Lung (tissue), 11 donors: ENCODE measurements at regions not wholly inside any gene's neighbourhood (a gene's known extent, or its start where the extent isn't known, plus 50 kb on each side); places are given as distances from the start of the nearest gene placed in this dataset.

Experiments
- ATAC-seq: fragments of 200-7000 bp; cut with Tn5 transposase; one replicate; pipeline ENCODE4 v1.9.1; 2020; ENCODE audit warnings: moderate number of reproducible peaks; ENCODE audit not compliant: insufficient read depth, low FRiP score
- DNase-seq, 3 donors: peaks; one replicate each; pipeline ENCODE4 v3.0.0-alpha.2; 2013 to 2017
- H3K27ac ChIP-seq, 2 donors: one replicate each; pipeline ENCODE4 v1.5.1; 2013; ENCODE audit warnings: mild to moderate bottlenecking in 2 of 2, moderate library complexity in 2 of 2, control low read depth in 1 of 2, inconsistent platforms in 1 of 2, low read depth in 1 of 2, low read length in 1 of 2
- H3K27me3 ChIP-seq, 3 donors: one replicate each; pipeline ENCODE4 v1.5.1; 2013; ENCODE audit warnings: low read length in 2 of 3; ENCODE audit not compliant: control insufficient read depth in 3 of 3, insufficient read depth in 3 of 3
- H3K36me3 ChIP-seq, 4 donors: one replicate each; pipeline ENCODE4 v1.5.1; 2013; ENCODE audit warnings: low read length in 4 of 4, mild to moderate bottlenecking in 1 of 4, moderate library complexity in 1 of 4; ENCODE audit not compliant: control insufficient read depth in 4 of 4, insufficient read depth in 4 of 4
- H3K4me1 ChIP-seq, 5 donors: one replicate each; pipeline ENCODE4 v1.5.1; 2013; ENCODE audit warnings: low read length in 5 of 5, mild to moderate bottlenecking in 2 of 5, moderate library complexity in 1 of 5; ENCODE audit not compliant: control insufficient read depth in 5 of 5, insufficient read depth in 5 of 5
- H3K4me3 ChIP-seq: one replicate; pipeline ENCODE4 v1.5.1; 2013; ENCODE audit warnings: mild to moderate bottlenecking, control low read depth, moderate library complexity
- H3K9ac ChIP-seq, 2 donors: one replicate each; pipeline ENCODE4 v1.5.1; 2013; ENCODE audit warnings: low read length in 2 of 2, control low read depth in 1 of 2; ENCODE audit not compliant: insufficient read depth in 1 of 2
- H3K9me3 ChIP-seq, 4 donors: one replicate each; pipeline ENCODE4 v1.5.1; 2013; ENCODE audit warnings: low read length in 3 of 4, mild to moderate bottlenecking in 1 of 4, moderate library complexity in 1 of 4; ENCODE audit not compliant: control insufficient read depth in 4 of 4, insufficient read depth in 3 of 4
- CTCF ChIP-seq: IDR thresholded peaks from 2 replicates; pipeline ENCODE4 v1.5.1; 2012; ENCODE audit warnings: mild to moderate bottlenecking; ENCODE audit errors: control extremely low read depth, extremely low read depth
- WGBS, 2 donors: extraction: QIAGEN DNeasy Blood & Tissue Kit; methylation state at CpG; one replicate each; pipeline ENCODE4 v1.1.7; 2013; 5-methylcytosine and 5-hydroxymethylcytosine counted together
- donor health status: control.
- donor health status: control.
- donor health status: Bipolar disorder and iron deficiency.
- donor health status: healthy.
- donor health status: DM: yes; HTN: yes; CAD: no.

- Histone ChIP-seq H3K9ac (no peak overlapping the region), H3K27me3 (no peaks in the 10 kb centered on the region), H3K36me3 (peaks cover 0 to 7% (median 2%) of the 10 kb centered on the region in 4 donors), H3K27ac (no peak overlapping the region), H3K9me3 (peaks cover 0 to 3% (median 0%) of the 10 kb centered on the region in 4 donors), H3K4me3 (no peak overlapping the region), H3K4me1 (peaks cover 0 to 22% (median 5%) of the 10 kb centered on the region in 5 donors)
- DNase-seq = no peak
- TF ChIP-seq CTCF = no peak
- WGBS, 2 donors = 68 to 77% methylated on average over 12 of the region's 12 CpGs
- no peak for ATAC-seq
These were observed 197.1 kb upstream of the TPM1 start for GRCh38 chr15:62845241-62846126.

GRCh38 chr15:62846131-62846804, 196.3 kb upstream of the TPM1 start:
- Histone ChIP-seq H3K27me3 (no peaks in the 10 kb centered on the region), H3K9me3 (peaks cover 0 to 3% (median 0%) of the 10 kb centered on the region in 4 donors), H3K4me3 (no peak overlapping the region), H3K4me1 (peaks cover 0 to 27% (median 5%) of the 10 kb centered on the region in 5 donors), H3K27ac (no peak overlapping the region), H3K36me3 (no peaks in the 10 kb centered on the region), H3K9ac (no peak overlapping the region)
- no peak for DNase-seq
- 92 to 96% methylated on average over 10 of the region's 10 CpGs for WGBS, 2 donors
- no peak for TF ChIP-seq CTCF
- no peak for ATAC-seq

GRCh38 chr15:62846805-62847495, 195.6 kb upstream of the TPM1 start:
- Histone ChIP-seq H3K9me3 (peaks cover 0 to 3% (median 0%) of the 10 kb centered on the region in 4 donors), H3K4me3 (no peak overlapping the region), H3K27me3 (no peaks in the 10 kb centered on the region), H3K9ac (no peak overlapping the region), H3K27ac (no peak overlapping the region), H3K36me3 (no peaks in the 10 kb centered on the region), H3K4me1 (peaks cover 0 to 27% (median 5%) of the 10 kb centered on the region in 5 donors)
- no peak for DNase-seq
- TF ChIP-seq CTCF = no peak
- ATAC-seq = no peak
- WGBS, 2 donors = 93 to 94% methylated on average over 8 of the region's 8 CpGs
